GM19463 (cell line): ENCODE measurements at regions not wholly inside any gene's neighbourhood (a gene's known extent, or its start where the extent isn't known, plus 50 kb on each side); places are given as distances from the start of the nearest gene placed in this dataset.
"Not testable (repeated sequence)": the region's sequence is repeated elsewhere in the genome, so short reads cannot be mapped to it uniquely, and the experiment has no call there.

Source experiments
- ATAC-seq: cut with Tn5 transposase; IDR thresholded peaks from one replicate; pipeline ENCODE4 v1.9.1; 2021; ENCODE audit warnings: mild to moderate bottlenecking, moderate library complexity; ENCODE audit not compliant: unreplicated experiment

DNA sequence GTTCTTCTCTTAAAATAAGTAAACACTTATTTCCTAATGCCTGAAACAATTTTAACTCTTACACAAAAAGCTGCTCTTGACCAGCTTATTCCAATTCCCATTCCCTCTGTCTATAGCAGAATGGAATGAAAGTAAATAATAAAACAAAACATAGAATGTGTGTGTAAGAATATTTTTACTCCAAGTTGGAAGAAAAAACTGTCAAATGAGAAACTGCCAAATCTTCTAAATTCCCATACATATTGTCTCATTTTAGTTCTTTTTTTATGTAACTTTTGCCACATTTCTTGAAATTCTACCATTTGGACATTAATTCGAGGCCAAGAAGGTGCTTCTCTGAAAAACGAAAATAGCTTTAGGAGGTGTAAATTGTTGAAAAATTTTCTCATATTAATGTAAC lies 477.1 kb downstream of the FAT4 start:
- no peak for ATAC-seq

DNA sequence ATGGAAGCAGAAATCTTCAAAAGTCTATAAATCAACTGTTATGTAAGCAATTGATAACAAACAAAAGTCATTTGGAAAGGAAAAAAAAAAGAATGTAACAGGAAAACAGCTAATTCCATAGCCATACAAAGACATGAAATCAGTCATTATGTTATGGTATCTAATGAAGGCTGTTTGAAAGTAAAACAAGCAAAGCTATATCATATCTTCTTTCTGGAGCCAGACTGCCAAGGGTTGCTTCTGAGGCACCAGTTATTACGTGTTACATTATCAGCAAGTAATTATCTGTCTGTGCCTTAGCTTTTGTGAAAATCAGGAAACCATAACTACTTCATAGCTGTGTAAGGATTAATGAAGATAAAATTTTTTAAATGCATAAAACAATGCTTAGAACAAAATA lies 480.2 kb downstream of the FAT4 start:
- ATAC-seq = no peak

DNA sequence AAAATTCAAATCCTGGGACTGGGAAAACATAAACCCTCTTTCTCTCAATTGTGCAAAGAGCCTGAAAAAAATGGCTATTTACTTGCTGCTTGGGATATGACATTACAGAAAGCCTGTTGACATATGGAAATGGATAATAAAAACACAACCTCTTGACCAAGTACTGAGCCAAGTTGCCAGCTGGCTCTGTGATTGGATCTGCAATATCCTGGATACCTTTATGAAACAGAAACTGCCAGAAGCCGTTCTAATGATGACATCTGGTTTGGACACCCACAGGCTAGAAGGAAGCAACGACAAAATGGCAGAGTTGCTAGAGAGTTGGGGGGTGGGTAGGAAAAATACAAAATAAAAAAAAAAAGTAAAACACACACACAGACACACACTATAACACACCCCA lies 481.4 kb downstream of the FAT4 start:
- ATAC-seq = no peak

DNA sequence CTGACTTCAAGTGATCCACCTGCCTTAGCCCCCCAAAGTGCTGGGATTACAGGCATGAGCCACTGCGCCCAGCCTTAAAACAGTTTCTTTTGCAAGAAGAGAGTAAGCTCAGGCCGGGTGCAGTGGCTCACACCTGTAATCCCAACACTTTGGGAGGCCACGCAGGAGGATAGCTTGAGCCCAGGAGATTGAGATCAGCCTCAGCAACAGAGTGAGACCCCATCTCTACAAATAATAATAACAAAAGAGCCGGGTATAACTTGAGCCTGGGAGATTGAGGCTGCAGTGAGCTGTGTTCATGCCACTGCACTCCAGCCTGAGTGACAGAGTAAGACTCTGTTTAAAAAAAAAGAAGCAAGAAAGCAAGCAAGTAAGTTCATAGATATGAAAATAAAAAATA lies 482.9 kb downstream of the FAT4 start:
- not testable (repeated sequence) for ATAC-seq

DNA sequence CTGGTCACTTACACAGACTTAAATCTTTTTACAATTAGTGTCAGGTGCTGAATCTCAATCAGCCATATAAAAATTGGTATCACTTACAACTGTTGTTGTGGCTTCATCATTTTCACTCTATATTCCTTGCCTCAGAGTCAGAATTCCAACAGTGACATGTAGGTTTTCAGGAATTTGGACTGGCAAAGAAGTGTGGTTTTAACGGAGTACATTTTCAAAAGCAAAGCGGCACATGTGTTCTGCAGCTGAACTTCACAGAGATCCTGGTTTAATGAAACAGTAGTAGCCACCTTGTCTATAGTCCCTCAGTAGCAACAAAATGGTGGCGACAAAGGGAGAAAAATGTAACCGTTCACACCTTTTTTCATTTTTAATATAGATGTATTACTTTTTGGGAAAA lies 486.6 kb downstream of the FAT4 start:
- no peak for ATAC-seq

DNA sequence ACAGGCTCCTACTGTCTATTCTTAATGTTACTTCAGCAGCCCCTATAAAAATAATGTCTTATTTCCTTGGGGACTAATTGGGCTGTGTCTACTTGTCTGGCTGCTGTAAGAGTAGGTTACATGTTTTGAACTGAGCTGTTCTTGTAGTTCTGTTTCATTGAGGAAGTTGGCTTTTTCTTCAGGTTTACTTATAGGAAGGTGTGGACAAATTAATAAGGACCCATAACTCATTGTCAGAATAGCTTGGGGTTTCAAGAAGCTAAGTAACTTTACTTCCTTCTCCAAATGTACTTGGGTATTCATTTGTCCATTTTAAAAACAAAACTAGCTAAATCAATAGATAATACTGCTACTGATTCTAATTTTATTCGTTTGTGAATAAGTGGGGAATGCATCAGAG lies 487.2 kb downstream of the FAT4 start:
- ATAC-seq = no peak

DNA sequence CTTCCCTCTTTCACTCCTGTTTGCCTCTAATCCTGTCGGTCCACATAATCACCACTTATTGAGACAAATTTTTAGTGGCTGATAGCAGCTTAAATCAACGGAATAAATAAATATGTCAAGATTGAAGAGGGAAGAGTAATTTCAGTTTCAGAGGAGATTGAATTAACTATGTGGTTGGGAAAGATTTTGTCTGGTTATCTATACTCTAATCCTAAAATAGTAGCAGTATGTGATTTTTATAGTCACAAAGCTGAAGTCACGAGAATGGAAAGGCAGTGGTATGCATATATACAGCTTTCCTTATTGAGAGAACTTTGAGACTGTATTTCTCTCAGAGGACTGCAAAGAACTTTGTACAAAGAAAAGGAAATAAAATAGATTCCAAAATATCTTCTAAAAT lies 493.3 kb downstream of the FAT4 start:
- no peak for ATAC-seq

DNA sequence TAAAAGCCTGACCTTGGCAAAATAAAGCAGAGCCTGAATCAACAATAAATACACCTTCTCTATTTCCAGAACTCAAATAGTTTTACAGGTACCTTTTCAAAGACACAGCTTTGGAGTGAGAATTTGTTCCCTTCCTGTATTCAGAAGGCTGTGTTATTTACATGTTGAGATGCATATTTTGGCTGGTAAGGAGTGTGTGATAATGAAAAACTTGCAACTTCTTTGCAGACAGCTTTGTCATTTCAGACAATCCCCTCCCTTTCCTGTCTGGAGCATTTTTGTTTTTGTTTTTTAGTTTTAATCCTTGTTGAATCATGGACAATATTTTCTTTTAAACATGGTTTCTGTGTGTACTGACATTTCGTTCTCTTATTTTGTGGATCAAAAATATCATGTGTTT lies 493.8 kb downstream of the FAT4 start:
- no peak for ATAC-seq

DNA sequence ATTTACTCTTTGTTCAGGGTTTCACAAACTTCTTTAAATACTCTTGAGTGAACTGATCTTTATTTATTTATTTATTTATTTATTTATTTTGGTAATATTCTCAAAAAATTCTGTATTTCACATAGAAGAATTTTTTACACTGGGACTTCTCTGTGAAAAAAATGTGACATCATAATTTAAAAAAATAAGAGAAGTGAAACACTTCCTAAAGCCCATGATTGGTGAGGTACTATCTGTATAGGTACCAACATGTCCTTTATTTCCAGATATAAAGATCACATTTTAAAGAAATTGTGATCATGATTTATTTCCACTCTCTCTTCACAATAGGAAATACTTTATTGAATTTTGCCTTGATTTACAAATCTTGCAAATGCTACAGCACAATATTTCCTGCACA lies 497.1 kb downstream of the FAT4 start:
- ATAC-seq = no peak

DNA sequence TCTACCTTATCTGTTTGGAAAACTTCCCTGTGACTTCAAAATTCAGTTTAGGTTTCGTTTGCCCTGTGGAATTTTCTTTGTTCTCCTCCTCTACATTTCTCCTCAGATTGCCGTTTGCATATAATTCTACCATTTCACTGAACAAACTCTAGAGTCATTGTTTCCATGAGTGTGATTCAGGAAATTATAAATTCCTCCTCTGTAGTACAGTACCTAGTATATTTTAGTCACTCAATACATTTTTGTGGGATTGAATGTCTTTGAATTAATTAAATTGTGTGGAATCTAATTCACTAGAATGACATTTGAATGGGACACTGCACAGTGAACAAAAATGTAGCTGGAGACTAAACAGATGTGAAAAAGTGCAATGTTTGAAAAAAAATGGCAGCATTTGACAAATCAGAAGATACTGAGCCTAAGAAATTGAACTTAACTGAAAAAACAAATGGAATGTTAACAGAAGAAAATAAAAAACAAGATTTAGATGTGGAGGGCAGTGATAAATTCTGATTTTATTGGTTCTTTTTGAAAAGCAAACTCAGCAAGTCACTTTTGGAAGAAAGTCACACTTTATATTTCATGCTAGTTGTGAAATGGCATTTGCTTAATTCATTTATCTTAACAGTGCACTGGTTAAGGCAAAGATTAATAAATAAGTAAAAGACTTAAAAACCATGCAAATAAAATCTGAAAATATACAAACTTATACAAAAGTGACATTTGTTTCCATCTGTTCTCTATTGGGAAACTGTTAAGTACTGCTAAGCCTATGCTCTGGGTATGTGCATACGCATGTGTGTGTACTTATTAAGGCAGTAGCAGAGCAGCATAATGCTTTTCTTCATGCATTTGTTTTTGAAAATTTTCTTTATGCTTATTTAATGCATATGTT lies 512.3 kb downstream of the FAT4 start:
- ATAC-seq = no peak

DNA sequence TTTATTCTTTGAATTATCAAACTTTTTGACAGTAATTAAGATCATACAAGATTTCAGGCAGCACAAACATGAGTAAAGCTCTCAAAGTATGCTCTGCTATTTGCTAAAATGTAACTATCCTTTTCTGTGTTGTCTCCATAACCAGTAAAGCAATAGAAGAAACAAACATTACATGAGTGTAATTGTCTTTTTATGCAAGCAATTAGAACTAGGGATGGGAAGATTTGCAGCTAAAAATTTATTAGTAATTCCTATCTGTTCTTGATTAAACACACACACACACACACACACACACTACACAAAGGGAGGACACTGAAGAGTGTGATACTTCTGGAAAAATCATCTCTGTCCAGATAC lies 512.9 kb downstream of the FAT4 start:
- no peak for ATAC-seq

DNA sequence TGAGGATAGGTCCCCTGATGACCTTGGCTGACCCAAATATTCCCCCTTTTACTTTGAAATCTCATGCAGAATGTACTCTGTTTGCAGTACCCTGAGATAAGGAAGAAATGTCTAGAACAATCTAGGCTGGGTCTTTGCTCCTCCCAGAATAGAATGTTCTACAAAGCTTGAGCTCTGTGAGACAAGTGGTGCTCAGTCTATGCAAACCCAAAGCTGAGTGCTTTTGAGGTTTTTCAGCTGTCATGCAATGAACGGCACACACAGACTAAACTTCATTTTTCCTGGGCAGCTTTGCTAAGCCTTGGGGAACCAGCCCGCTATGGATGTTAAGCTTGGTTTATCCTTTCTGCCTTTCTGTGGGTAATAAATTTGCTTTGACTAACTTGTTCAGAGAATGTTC lies 513.6 kb downstream of the FAT4 start:
- ATAC-seq = no peak

DNA sequence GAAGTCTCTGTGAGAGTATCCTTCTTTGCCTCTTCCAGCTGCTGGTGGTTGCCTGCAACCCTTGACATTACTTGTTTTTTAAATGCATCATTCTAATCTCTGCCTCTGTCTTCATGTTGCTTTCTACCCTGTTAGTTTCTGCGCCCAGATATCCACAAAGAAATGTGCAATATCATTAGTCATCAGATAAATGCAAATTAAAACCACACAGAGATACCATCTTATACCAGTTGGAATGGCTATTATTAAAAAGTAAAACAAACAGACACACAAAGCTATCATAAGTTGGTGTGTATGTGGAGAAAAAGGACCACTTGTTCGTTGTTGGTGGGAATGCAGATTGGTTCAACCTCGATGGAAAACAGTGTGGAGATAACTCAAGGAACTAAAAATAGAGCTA lies 517.4 kb downstream of the FAT4 start:
- ATAC-seq = no peak

DNA sequence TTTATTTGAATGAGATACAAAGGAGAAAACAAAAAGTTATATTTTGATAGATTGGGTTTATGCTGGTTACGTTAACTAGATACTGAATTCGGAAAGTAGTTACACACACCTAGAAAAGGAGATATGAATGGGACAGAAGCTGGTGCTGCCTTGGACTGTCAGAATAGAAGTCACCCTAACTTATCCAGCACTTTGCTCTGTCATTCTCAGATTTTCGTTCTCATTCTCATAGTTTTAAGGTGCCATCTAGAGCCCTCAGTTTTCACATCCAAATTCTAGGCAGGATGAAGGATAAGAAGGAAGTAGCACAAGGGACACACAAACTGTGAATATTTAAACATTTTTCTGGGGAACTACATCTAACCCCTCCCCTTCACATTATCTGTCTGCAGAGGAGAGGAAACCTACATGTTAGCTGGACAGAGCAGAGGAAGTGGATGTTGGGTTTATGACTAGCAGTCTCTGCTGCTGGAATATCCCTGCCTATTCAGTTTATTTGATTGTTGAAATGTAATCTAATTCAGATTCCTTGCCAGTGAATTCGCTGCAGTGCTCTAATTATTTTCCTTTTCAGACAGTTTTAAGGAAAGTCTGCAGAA lies 521.9 kb downstream of the FAT4 start:
- ATAC-seq = no peak

DNA sequence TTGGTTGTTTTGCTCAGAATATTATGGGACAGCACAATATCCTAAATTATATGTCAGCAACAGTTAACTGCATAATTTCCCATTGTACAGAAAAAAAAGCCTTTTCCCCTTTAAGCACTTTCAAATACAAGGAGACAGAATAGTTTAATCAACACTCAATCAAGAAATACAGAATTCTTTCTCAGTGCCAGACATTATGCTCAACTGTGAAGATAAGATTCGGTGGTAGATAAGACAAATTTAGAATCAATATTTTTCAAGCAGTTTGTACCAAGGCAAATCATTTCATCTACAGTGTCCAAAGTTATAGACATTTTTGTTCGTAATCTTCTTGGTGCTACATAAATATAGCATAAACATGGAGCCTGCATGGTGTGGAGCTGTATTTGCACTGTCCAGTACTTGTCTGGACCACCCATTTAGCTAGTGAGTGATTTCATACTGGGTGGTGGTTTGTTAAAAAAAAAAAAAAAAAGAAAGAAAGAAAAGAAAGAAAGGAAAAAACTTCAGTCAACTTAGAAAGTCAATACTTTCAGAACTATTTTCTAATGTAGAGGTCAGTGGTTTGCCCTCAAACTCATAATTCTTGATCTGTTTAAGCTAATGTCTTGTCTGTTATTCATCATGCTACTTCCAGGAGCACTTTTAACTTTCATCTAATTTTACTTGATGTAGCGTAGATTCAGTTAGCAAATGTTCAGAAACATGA lies 522.9 kb downstream of the FAT4 start:
- ATAC-seq = no peak

DNA sequence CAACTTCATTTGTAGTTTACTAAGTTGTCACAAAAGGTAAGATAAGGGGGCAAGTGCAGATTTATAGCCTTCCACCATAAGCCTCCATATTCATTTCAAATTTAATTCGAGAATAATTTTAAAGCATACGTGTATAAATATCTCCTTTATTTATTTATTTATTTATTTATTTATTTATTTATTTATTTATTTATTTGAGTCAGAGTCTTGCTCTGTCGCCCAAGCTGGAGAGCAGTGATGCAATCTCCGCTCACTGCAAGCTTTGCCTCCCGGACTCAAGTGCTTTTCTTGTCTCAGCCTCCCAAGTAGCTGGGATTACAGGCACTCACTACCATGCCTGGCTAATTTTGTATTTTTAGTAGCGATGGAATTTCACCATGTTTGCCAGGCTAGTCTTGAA lies 523.4 kb downstream of the FAT4 start:
- ATAC-seq = no peak

DNA sequence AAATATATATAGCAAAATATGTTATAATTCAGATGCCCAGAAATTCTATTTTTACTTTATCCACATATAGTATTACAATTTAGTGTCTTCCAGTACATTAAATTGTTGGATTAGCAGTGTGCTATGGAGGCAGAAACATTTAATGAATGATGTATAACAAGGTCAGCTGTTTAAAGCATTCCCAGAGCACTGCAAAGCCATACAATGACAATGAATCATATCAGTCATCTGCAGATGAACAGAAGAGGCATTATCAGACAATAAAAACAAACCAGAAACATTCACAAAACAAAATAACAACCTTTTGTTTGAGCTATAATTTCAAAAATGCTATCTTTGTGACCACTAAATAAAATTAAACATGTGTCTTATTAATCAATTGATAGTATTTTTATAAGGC lies 524.2 kb downstream of the FAT4 start:
- ATAC-seq = no peak

DNA sequence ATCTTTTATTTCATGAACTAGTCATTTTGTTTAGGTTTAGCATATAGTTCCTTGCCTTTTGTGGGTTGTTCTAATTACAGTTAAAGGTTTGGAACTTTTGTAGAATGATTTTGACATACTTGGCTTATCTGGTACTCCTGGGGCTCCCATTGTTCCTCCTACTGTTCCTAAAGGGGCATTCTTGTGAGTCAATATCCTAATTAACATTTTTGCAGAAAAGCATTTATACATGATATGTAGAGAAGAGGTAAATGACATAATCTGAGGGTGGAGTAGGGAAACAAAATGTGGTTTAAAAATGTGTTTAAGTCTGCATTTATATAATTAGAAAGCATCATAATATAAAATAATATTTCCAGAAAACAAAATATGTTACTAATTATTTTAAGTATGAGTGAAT lies 529.2 kb downstream of the FAT4 start:
- ATAC-seq = no peak

DNA sequence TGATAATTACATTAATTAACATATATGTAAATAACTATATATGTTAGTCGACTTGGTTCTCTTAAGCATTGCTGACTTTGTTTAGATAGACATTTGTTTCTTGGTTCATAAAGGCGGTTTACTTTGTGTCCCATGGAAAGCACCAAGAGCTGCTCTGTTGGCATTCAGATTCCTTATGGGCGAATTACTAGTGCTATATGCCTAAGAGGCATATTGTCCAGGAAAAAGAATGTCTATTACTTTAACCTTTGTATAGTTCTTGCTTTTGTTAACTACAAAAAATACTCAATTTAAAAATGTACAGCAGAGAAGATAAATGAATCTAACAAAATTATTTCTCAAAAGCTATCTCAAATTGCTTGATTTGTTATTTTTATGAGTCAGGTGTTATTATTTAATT lies 532.8 kb downstream of the FAT4 start:
- ATAC-seq = no peak

DNA sequence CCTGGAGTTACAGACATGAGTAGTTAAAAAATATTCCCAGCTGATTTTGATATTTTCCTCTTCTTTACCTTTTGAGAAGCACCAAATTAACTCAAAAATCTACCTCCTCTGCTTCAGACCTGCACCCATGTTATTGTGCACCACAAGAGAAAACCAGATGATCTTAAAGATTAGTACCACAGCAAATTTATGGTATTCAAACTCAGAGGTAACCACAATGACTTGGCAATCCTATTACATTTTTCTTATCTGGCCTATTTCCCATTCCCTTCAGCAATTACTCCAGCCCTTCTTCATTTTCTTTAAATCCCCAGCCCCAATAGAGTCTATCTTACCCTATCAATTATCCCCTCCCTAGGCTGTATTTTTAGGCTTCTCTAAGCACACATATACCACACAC lies 535.1 kb downstream of the FAT4 start:
- no peak for ATAC-seq

DNA sequence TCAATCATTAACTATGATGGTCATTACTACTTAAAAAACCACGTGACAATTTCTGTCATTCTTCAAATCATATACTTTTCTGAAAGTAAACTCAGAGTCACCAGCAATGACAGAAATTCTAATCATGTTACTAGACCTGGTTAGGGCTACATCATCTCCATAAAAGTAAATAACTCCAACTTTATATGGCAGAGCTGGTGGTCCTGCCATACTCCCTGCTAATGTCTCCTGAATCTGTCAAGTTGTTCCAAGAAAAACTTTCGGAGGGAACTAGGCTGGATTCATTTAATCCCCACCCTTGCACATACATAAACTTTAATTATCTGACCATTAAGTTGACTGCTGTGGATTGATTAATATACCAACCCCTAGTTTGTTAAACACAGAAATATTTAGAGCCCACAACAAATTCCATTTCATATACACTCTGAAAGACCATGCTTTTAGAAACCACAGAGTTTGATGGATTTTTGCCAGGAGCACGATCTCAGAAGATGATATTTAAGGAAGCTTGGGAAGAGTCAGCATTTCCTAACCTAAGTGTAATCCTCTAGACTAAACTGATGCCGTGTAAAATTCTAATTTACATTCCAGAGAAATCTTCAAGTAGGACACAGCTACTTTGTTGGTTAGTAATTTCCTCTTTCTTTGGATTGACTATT lies 577.0 kb downstream of the FAT4 start:
- ATAC-seq = no peak

DNA sequence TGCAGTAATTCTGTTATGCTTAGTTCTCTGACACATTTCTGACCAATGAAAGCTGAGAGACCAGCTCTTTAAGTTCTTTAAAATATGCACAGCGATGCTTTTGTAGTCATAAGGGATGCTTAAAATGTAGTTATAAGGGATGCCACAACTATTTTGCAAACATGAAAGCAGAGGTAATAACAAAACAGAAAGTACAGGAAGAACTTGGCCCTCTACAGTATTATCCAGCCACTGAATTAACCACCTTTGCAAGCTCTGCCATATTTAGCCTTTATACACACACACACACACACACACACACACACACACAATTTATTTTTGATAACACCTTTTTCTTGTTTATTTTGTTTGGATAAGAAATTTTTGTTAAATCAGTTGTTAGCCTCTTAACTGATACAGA lies 590.0 kb downstream of the FAT4 start:
- ATAC-seq = no peak
